SK-N-SH (cell line): ENCODE measurements at regions not wholly inside any gene's neighbourhood (a gene's known extent, or its start where the extent isn't known, plus 50 kb on each side); places are given as distances from the start of the nearest gene placed in this dataset.

Experiments
- CTCF ChIA-PET: fragments of 300-600, 350-600 bp; formaldehyde crosslinking; extraction: SDS; loops from one replicate; lab custom pipeline; 2021; lab: Yijun Ruan, JAX
- POLR2A ChIA-PET: fragments of 350-600 bp; sonication (Branson Sonifier 250); formaldehyde crosslinking; extraction: SDS; loops from one replicate; lab custom pipeline; 2020; ENCODE audit warnings: antibody characterized with exemption, inconsistent platforms; lab: Yijun Ruan, JAX
- DNase-seq: peaks from one replicate; pipeline ENCODE4 v3.0.0; 2012
- H2AFZ ChIP-seq: fragments of 200-600 bp; sonication (generic); 2 replicates; pipeline ENCODE4 v1.8.1; 2016; ENCODE audit warnings: antibody characterized with exemption, mild to moderate bottlenecking, low read depth
- H3F3A ChIP-seq: fragments of 200-600 bp; sonication (generic); replicated peaks from 2 replicates; pipeline ENCODE3; 2016; ENCODE audit warnings: antibody characterized with exemption, mild to moderate bottlenecking; ENCODE audit not compliant: insufficient read depth
- H3K27ac ChIP-seq, 2 experiments: fragments of 200-500 bp in 1 of 2; fragments of 200-600 bp in 1 of 2; sonication (Bioruptor generic) in 1 of 2; sonication (generic), shearing (Covaris generic) in 1 of 2; 2 replicates each; pipeline versions ENCODE4 v1.5.1 to v1.6.1; 2014 to 2016; ENCODE audit warnings: low read depth in 2 of 2, inconsistent platforms in 1 of 2, low read length in 1 of 2, mild to moderate bottlenecking in 1 of 2, mixed read lengths in 1 of 2
- H3K27me3 ChIP-seq: fragments of 200-600 bp; sonication (generic), shearing (Covaris generic); 2 replicates; pipeline ENCODE4 v1.6.1; 2016; ENCODE audit warnings: mixed run types; ENCODE audit not compliant: insufficient read depth
- H3K36me3 ChIP-seq, 2 experiments: fragments of 200-500 bp in 1 of 2; fragments of 200-600 bp in 1 of 2; sonication (Bioruptor generic) in 1 of 2; sonication (generic) in 1 of 2; replicated peaks in 1 of 2; 2 replicates each; pipeline versions ENCODE3 to v1.5.1; 2014 to 2016; ENCODE audit warnings: low read length in 1 of 2, mild to moderate bottlenecking in 1 of 2; ENCODE audit not compliant: insufficient read depth in 2 of 2, control insufficient read depth in 1 of 2
- H3K4me1 ChIP-seq, 2 experiments: fragments of 200-500 bp in 1 of 2; fragments of 200-600 bp in 1 of 2; sonication (Bioruptor generic) in 1 of 2; sonication (generic), shearing (Covaris generic) in 1 of 2; 2 replicates each; pipeline versions ENCODE4 v1.5.1 to v1.6.1; 2014 to 2016; ENCODE audit warnings: low read depth in 1 of 2, low read length in 1 of 2, mixed run types in 1 of 2; ENCODE audit not compliant: insufficient read depth in 2 of 2, control insufficient read depth in 1 of 2
- H3K4me2 ChIP-seq: fragments of 200-600 bp; sonication (generic), shearing (Covaris generic); 2 replicates; pipeline ENCODE4 v1.6.1; 2017; ENCODE audit warnings: mixed run types
- H3K4me3 ChIP-seq, 2 experiments: fragments of 200-500 bp in 1 of 2; fragments of 200-600 bp in 1 of 2; sonication (Bioruptor generic) in 1 of 2; sonication (generic), shearing (Covaris generic) in 1 of 2; 2 replicates each; pipeline versions ENCODE4 v1.5.1 to v1.8.1; 2014 to 2016; ENCODE audit warnings: low read depth in 2 of 2, inconsistent platforms in 1 of 2, low read length in 1 of 2, mild to moderate bottlenecking in 1 of 2, mixed read lengths in 1 of 2, moderate library complexity in 1 of 2
- H3K79me2 ChIP-seq: fragments of 200-600 bp; sonication (generic); 2 replicates; pipeline ENCODE4 v1.8.1; 2017; ENCODE audit warnings: mild to moderate bottlenecking; ENCODE audit not compliant: insufficient read depth
- H3K9ac ChIP-seq: fragments of 200-600 bp; sonication (generic); 2 replicates; pipeline ENCODE4 v1.6.1; 2017; ENCODE audit warnings: mixed run types
- H3K9me2 ChIP-seq: fragments of 200-600 bp; sonication (generic); 2 replicates; pipeline ENCODE4 v1.6.1; 2017; ENCODE audit warnings: mixed run types
- H3K9me3 ChIP-seq: fragments of 200-600 bp; sonication (generic); 2 replicates; pipeline ENCODE4 v1.6.1; 2017; ENCODE audit warnings: mixed run types, mild to moderate bottlenecking, moderate library complexity
- H4K20me1 ChIP-seq: fragments of 200-600 bp; sonication (generic); 2 replicates; pipeline ENCODE4 v1.6.1; 2017; ENCODE audit warnings: mild to moderate bottlenecking, mixed run types; ENCODE audit not compliant: insufficient read depth
- CHD2 ChIP-seq: fragments of 150-350 bp; IDR thresholded peaks from 2 replicates; pipeline ENCODE4 v1.6.1; 2018; ENCODE audit warnings: low read length; ENCODE audit not compliant: partially characterized antibody
- ELF1 ChIP-seq: IDR thresholded peaks from 2 replicates; pipeline ENCODE4 v1.4.0; 2012
- FOXJ3 ChIP-seq: sonication (generic); formaldehyde crosslinking; IDR thresholded peaks from 2 replicates; pipeline ENCODE4 v1.5.1; 2020; ENCODE audit warnings: mild to moderate bottlenecking, missing genetic modification reagents
- GABPA ChIP-seq: IDR thresholded peaks from 2 replicates; pipeline ENCODE4 v1.4.0; 2012; ENCODE audit warnings: low read depth, mild to moderate bottlenecking
- GATA2 ChIP-seq: sonication (generic); formaldehyde crosslinking; IDR thresholded peaks from 2 replicates; pipeline ENCODE4 v1.5.0; 2020; ENCODE audit warnings: mild to moderate bottlenecking, missing genetic modification reagents
- JUND ChIP-seq: IDR thresholded peaks from 2 replicates; pipeline ENCODE4 v1.4.0; 2012
- NFIC ChIP-seq: IDR thresholded peaks from 2 replicates; pipeline ENCODE4 v1.4.0; 2012; ENCODE audit warnings: borderline replicate concordance
- NRF1 ChIP-seq: IDR thresholded peaks from 2 replicates; pipeline ENCODE4 v1.6.1; 2012; ENCODE audit warnings: low read depth, mild to moderate bottlenecking, low read length
- RAD21 ChIP-seq: IDR thresholded peaks from 2 replicates; pipeline ENCODE4 v1.6.1; 2012; ENCODE audit warnings: mild to moderate bottlenecking, low read length
- RXRA ChIP-seq: IDR thresholded peaks from 2 replicates; pipeline ENCODE4 v1.4.0; 2012; ENCODE audit warnings: low read depth, mild to moderate bottlenecking, borderline replicate concordance
- SIN3A ChIP-seq: IDR thresholded peaks from 2 replicates; pipeline ENCODE4 v1.6.1; 2012; ENCODE audit warnings: low read depth, mild to moderate bottlenecking, low read length, moderate library complexity, borderline replicate concordance
- SMC3 ChIP-seq: IDR thresholded peaks from 2 replicates; pipeline ENCODE4 v1.6.1; 2012; ENCODE audit warnings: low read depth, low read length, improper control_type of control experiment
- TEAD4 ChIP-seq: IDR thresholded peaks from 2 replicates; pipeline ENCODE4 v1.4.0; 2012; ENCODE audit warnings: mild to moderate bottlenecking, borderline replicate concordance; ENCODE audit not compliant: insufficient read depth
- WGBS: methylation state at CpG from one replicate; pipeline ENCODE4 v1.1.6; 2017; ENCODE audit warnings: low lambda C conversion rate; 5-methylcytosine and 5-hydroxymethylcytosine counted together
- TF ChIP-seq, protein P1 (sequence below): IDR thresholded peaks from 2 replicates; pipeline ENCODE4 v1.4.0; 2012; ENCODE audit warnings: low read depth, borderline replicate concordance
- TF ChIP-seq, protein P2 (sequence below): fragments of 150-350 bp; IDR thresholded peaks from 2 replicates; pipeline ENCODE4 v1.6.1; 2016; ENCODE audit warnings: mild to moderate bottlenecking, low read depth, low read length

DNA sequence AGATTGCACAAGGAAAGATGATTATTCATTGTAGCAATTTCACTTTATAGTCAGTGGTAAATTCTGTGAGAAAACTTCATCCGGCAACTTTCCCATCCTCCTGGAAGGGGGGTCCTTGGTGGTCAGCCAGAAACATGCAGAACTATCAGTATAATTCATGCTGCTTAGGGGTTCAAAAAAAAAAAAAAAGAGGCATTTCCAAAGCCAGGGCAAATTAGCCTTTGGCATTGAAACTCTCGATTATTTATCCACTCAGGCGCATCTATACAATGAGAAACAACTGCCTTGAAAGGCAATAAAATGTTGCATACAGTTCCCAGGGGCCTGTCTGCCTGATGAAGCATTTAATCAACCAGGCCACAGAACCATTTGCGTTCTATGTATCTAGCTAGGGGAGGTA is 263.3 kb downstream of the TMEM167A start:
- WGBS: 78% methylated on average over 4 of the region's 4 CpGs
- Histone ChIP-seq H3K9me3 (no peaks in the 10 kb centered on the region), H3K4me3 (no peak overlapping the region)
- TF ChIP-seq RAD21 (no peak), ELF1 (no peak), NFIC (no peak), GABPA (no peak), CHD2 (no peak), SMC3 (no peak), SIN3A (no peak), FOXJ3 (no peak), RXRA (no peak)
- TF ChIP-seq, protein P1, sequence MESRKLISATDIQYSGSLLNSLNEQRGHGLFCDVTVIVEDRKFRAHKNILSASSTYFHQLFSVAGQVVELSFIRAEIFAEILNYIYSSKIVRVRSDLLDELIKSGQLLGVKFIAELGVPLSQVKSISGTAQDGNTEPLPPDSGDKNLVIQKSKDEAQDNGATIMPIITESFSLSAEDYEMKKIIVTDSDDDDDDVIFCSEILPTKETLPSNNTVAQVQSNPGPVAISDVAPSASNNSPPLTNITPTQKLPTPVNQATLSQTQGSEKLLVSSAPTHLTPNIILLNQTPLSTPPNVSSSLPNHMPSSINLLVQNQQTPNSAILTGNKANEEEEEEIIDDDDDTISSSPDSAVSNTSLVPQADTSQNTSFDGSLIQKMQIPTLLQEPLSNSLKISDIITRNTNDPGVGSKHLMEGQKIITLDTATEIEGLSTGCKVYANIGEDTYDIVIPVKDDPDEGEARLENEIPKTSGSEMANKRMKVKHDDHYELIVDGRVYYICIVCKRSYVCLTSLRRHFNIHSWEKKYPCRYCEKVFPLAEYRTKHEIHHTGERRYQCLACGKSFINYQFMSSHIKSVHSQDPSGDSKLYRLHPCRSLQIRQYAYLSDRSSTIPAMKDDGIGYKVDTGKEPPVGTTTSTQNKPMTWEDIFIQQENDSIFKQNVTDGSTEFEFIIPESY: no peak
- TF ChIP-seq, protein P2, sequence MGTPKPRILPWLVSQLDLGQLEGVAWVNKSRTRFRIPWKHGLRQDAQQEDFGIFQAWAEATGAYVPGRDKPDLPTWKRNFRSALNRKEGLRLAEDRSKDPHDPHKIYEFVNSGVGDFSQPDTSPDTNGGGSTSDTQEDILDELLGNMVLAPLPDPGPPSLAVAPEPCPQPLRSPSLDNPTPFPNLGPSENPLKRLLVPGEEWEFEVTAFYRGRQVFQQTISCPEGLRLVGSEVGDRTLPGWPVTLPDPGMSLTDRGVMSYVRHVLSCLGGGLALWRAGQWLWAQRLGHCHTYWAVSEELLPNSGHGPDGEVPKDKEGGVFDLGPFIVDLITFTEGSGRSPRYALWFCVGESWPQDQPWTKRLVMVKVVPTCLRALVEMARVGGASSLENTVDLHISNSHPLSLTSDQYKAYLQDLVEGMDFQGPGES: no peak
- TF ChIP-seq, all 33 proteins: peak for 0
- H3K79me2 ChIP-seq: no peaks in the 10 kb centered on the region
- H3K36me3 ChIP-seq: no peaks in the 10 kb centered on the region
- H3K9me2 ChIP-seq: no peaks in the 10 kb centered on the region
- no peak overlapping the region for H3K27ac ChIP-seq
- H3K4me2 ChIP-seq: no peak overlapping the region
- POLR2A ChIA-PET: no interaction called here
- no peaks in the 10 kb centered on the region for H4K20me1 ChIP-seq
- no peaks in the 10 kb centered on the region for H3K4me1 ChIP-seq
- no peak overlapping the region for H2AFZ ChIP-seq
- H3F3A ChIP-seq: no peaks in the 10 kb centered on the region
- no peak for DNase-seq
- no peak overlapping the region for H3K9ac ChIP-seq
- CTCF ChIA-PET: no interaction called here
- no peaks in the 10 kb centered on the region for H3K27me3 ChIP-seq

DNA sequence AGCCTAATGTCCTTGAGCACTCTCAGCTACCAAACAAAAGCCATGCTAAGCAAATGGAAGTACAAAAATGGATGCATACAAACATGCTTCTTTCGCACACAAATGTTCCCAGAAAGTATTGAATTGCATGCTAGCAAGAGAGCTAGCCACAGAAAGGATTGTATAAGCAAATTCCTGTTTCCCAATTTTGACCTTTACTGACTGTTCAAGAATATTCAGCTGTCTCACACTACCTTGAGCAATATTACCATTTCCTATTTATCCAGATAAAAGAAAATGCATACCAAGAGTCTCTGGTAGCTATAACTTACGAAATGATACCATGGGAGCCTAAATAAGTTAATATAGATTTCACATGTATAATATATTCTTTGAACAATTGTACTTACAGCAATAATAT is 264.6 kb downstream of the TMEM167A start:
- no peak for DNase-seq
- 61% methylated on average over 2 of the region's 2 CpGs for WGBS
- CTCF ChIA-PET: interaction anchor here (1.2 kb wide), 1 partner anchor 18 kb away, joined by 5 read pairs; no protein-coding TSS in a partner anchor

More for the DNA sequence above, 264.6 kb downstream of the TMEM167A start:
- Histone ChIP-seq H3K9ac (no peak overlapping the region), H4K20me1 (no peaks in the 10 kb centered on the region), H3K79me2 (no peaks in the 10 kb centered on the region), H3K27me3 (no peaks in the 10 kb centered on the region), H3K36me3 (no peaks in the 10 kb centered on the region), H3K4me2 (no peak overlapping the region), H3K4me1 (no peaks in the 10 kb centered on the region), H3F3A (no peaks in the 10 kb centered on the region), H3K27ac (no peak overlapping the region), H3K9me3 (no peaks in the 10 kb centered on the region), H2AFZ (no peak overlapping the region), H3K9me2 (no peaks in the 10 kb centered on the region), H3K4me3 (no peak overlapping the region)
- POLR2A ChIA-PET: no interaction called here
- TF ChIP-seq GATA2 (CRISPR knock-in tag) (no peak), JUND (no peak), TEAD4 (no peak), NRF1 (no peak), FOXJ3 (no peak)
